ENCODE measurements at regions not wholly inside any gene's neighbourhood (a gene's known extent, or its start where the extent isn't known, plus 50 kb on each side); places are given as distances from the start of the nearest gene placed in this dataset.

DNA sequence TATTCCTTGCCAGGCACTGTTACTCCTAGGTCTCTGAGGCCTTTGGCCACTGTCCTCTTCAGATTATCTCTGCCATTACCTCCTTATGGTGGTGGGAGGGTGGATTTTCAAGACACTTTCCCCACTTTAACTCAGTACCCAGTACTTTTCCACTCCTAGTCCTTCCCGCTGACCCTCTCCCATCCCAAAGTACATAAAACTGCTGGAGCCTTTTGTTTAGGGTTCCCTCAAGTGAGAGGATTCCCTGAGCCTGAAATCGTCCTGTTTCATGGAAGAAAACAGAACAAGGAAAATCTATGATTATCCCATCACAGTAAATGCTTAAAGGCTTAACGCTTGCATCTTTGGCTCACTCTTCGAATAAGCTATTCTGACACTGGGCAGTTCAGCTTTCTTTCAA is 1742.5 kb upstream of the ADGRL3 start (continued):
- no peak for TF ChIP-seq RAD21 (IDR thresholded peaks at IDR 0.05; ENCODE audit: insufficient read depth, low read depth, low read length)
- TF ChIP-seq EZH2 (IDR thresholded peaks at IDR 0.05; ENCODE audit: borderline replicate concordance, control insufficient read depth, low read depth, low read length) = no peak
- TF ChIP-seq BRCA1 (IDR thresholded peaks at IDR 0.05; ENCODE audit: low read depth, low read length) = no peak
- TF ChIP-seq RFX5 (IDR thresholded peaks at IDR 0.05; ENCODE audit: low read depth, low read length) = no peak
- no peak for TF ChIP-seq NRF1 (conservative IDR thresholded peaks at IDR 0.05; ENCODE audit: low read depth, low read length)
- TF ChIP-seq STAT3 (IDR thresholded peaks at IDR 0.05; ENCODE audit: low read depth, low read length) = no peak
- no peak for TF ChIP-seq ZZZ3 (IDR thresholded peaks at IDR 0.05; ENCODE audit: control insufficient read depth, insufficient read length, low read depth)

DNA sequence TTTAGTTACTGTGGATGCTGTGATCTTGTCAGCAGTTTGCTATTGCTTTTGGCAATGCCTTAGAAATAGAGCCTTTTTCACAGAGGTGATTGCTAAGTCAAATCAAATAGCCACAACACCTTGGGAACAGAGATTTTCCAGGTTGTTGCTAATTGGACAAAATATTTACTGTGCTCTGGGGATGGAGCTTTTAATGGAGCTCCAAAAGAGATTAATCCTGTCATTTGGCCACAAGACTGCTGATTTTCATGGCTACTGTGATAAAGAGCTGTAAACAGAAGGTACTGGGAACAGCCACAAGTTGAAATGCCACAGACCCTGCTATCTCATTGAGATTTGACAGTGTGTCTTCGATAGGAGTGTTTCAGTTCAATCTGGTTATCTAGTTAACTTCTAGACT is 1715.2 kb upstream of the ADGRL3 start:
- Histone ChIP-seq H3K4me2 (ENCODE audit: control insufficient read depth, insufficient read depth) (no peak overlapping the region), H3K9me3 (replicated peaks; ENCODE audit: control insufficient read depth, insufficient read depth, low read length) (no peaks in the 10 kb centered on the region), H2AFZ (ENCODE audit: control insufficient read depth, low read depth, low read length) (no peak overlapping the region), H3K36me3 (ENCODE audit: control insufficient read depth in 2 of 2, insufficient read depth in 2 of 2, low read length in 1 of 2) (no peaks in the 10 kb centered on the region), H3K4me1 (ENCODE audit: control insufficient read depth, insufficient read depth, low read length) (no peaks in the 10 kb centered on the region), H3K4me3 (no peak overlapping the region), H3K79me2 (ENCODE audit: control insufficient read depth, insufficient read depth, low read length) (no peaks in the 10 kb centered on the region), H3K9ac (ENCODE audit: control insufficient read depth, insufficient read depth, low read length) (no peak overlapping the region), H3K27me3 (replicated peaks in 1 of 2; ENCODE audit: control insufficient read depth in 2 of 2, insufficient read depth in 2 of 2, low read length in 1 of 2) (no peaks in the 10 kb centered on the region), H4K20me1 (ENCODE audit: control insufficient read depth, insufficient read depth) (no peaks in the 10 kb centered on the region), H3K27ac (ENCODE audit: control insufficient read depth, insufficient read depth) (no peak overlapping the region)
- in situ Hi-C loops (cut with MboI) = no loop called here
- 0% methylated on average over 1 of the region's 1 CpG for WGBS (ENCODE audit: insufficient coverage, insufficient replicate concordance, low lambda C conversion rate, missing lambda C conversion rate)
- BruUV-seq (replicated peaks) = no TSS peak
- RAD21 ChIA-PET (ENCODE audit: unreplicated experiment) = no interaction called here
- SMC1A ChIA-PET (ENCODE audit: uncharacterized antibody, unreplicated experiment) = no interaction called here
- no peak for FAIRE-seq
- CTCF ChIA-PET = no interaction called here
- no peak for DNase-seq (ENCODE audit: low read depth, low spot score)
- POLR2A ChIA-PET = no interaction called here
- ATAC-seq = no peak
- intact Hi-C loops (cut with micrococcal nuclease; ENCODE audit: unreplicated experiment) = no loop called here
- TF ChIP-seq RAD21 (IDR thresholded peaks at IDR 0.05; ENCODE audit: insufficient read depth, low read depth, low read length) (no peak), HDAC2 (IDR thresholded peaks at IDR 0.05) (no peak), PAX5 (IDR thresholded peaks at IDR 0.05; ENCODE audit: borderline replicate concordance, low read depth, low read length) (no peak), CBX5 (IDR thresholded peaks at IDR 0.05; ENCODE audit: low read depth) (no peak), ASH2L (IDR thresholded peaks at IDR 0.05; ENCODE audit: borderline replicate concordance, low read depth) (no peak), TCF12 (IDR thresholded peaks at IDR 0.05; ENCODE audit: low read depth, low read length) (no peak), SUZ12 (IDR thresholded peaks at IDR 0.05; ENCODE audit: unreplicated experiment) (no peak), ZBED1 (IDR thresholded peaks at IDR 0.05; ENCODE audit: borderline replicate concordance) (no peak)
- TF ChIP-seq, protein P1, sequence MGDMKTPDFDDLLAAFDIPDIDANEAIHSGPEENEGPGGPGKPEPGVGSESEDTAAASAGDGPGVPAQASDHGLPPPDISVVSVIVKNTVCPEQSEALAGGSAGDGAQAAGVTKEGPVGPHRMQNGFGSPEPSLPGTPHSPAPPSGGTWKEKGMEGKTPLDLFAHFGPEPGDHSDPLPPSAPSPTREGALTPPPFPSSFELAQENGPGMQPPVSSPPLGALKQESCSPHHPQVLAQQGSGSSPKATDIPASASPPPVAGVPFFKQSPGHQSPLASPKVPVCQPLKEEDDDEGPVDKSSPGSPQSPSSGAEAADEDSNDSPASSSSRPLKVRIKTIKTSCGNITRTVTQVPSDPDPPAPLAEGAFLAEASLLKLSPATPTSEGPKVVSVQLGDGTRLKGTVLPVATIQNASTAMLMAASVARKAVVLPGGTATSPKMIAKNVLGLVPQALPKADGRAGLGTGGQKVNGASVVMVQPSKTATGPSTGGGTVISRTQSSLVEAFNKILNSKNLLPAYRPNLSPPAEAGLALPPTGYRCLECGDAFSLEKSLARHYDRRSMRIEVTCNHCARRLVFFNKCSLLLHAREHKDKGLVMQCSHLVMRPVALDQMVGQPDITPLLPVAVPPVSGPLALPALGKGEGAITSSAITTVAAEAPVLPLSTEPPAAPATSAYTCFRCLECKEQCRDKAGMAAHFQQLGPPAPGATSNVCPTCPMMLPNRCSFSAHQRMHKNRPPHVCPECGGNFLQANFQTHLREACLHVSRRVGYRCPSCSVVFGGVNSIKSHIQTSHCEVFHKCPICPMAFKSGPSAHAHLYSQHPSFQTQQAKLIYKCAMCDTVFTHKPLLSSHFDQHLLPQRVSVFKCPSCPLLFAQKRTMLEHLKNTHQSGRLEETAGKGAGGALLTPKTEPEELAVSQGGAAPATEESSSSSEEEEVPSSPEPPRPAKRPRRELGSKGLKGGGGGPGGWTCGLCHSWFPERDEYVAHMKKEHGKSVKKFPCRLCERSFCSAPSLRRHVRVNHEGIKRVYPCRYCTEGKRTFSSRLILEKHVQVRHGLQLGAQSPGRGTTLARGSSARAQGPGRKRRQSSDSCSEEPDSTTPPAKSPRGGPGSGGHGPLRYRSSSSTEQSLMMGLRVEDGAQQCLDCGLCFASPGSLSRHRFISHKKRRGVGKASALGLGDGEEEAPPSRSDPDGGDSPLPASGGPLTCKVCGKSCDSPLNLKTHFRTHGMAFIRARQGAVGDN (IDR thresholded peaks at IDR 0.05) = no peak
- TF ChIP-seq, protein P2, sequence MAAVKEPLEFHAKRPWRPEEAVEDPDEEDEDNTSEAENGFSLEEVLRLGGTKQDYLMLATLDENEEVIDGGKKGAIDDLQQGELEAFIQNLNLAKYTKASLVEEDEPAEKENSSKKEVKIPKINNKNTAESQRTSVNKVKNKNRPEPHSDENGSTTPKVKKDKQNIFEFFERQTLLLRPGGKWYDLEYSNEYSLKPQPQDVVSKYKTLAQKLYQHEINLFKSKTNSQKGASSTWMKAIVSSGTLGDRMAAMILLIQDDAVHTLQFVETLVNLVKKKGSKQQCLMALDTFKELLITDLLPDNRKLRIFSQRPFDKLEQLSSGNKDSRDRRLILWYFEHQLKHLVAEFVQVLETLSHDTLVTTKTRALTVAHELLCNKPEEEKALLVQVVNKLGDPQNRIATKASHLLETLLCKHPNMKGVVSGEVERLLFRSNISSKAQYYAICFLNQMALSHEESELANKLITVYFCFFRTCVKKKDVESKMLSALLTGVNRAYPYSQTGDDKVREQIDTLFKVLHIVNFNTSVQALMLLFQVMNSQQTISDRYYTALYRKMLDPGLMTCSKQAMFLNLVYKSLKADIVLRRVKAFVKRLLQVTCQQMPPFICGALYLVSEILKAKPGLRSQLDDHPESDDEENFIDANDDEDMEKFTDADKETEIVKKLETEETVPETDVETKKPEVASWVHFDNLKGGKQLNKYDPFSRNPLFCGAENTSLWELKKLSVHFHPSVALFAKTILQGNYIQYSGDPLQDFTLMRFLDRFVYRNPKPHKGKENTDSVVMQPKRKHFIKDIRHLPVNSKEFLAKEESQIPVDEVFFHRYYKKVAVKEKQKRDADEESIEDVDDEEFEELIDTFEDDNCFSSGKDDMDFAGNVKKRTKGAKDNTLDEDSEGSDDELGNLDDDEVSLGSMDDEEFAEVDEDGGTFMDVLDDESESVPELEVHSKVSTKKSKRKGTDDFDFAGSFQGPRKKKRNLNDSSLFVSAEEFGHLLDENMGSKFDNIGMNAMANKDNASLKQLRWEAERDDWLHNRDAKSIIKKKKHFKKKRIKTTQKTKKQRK (IDR thresholded peaks at IDR 0.05; ENCODE audit: low read depth, low read length) = no peak
- TF ChIP-seq, protein P3, sequence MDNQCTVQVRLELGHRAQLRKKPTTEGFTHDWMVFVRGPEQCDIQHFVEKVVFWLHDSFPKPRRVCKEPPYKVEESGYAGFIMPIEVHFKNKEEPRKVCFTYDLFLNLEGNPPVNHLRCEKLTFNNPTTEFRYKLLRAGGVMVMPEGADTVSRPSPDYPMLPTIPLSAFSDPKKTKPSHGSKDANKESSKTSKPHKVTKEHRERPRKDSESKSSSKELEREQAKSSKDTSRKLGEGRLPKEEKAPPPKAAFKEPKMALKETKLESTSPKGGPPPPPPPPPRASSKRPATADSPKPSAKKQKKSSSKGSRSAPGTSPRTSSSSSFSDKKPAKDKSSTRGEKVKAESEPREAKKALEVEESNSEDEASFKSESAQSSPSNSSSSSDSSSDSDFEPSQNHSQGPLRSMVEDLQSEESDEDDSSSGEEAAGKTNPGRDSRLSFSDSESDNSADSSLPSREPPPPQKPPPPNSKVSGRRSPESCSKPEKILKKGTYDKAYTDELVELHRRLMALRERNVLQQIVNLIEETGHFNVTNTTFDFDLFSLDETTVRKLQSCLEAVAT (IDR thresholded peaks at IDR 0.05) = no peak

All from GM12878 (cell line).